Adrenal gland (tissue), 9 donors: ENCODE measurements at regions not wholly inside any gene's neighbourhood (a gene's known extent, or its start where the extent isn't known, plus 50 kb on each side); places are given as distances from the start of the nearest gene placed in this dataset.
A peak's percentile ranks its signal among the peaks of the same experiment; 100 is the strongest.
"Not testable (repeated sequence)": the region's sequence is repeated elsewhere in the genome, so short reads cannot be mapped to it uniquely, and the experiment has no call there.

Source experiments
- DNase-seq, 7 donors: peaks; one replicate each; pipeline ENCODE4 v3.0.0-alpha.2; 2019 to 2020
- H3K27ac ChIP-seq, 5 donors: fragments of 200-600 bp; sonication (generic) in 4 of 5; 1 replicate in 3 of 5; 2 replicates in 2 of 5; pipeline versions ENCODE4 v1.5.1 to v1.8.0; 2016 to 2020; ENCODE audit warnings: mild to moderate bottlenecking in 1 of 5
- H3K27me3 ChIP-seq: fragments of 200-600 bp; 2 replicates; pipeline ENCODE4 v1.8.0; 2021
- H3K36me3 ChIP-seq, 2 donors: fragments of 200-600 bp; replicated peaks in 1 of 2; 1 replicate in 1 of 2; 2 replicates in 1 of 2; pipeline versions ENCODE4 v1.5.1 to v1.8.0; 2018 to 2022
- H3K4me1 ChIP-seq, 2 donors: fragments of 200-600 bp; replicated peaks in 1 of 2; 1 replicate in 1 of 2; 2 replicates in 1 of 2; pipeline versions ENCODE4 v1.5.1 to v1.8.0; 2018 to 2021
- H3K4me3 ChIP-seq, 4 donors: fragments of 200-600 bp; sonication (generic) in 3 of 4; one replicate each; pipeline ENCODE4 v1.5.1; 2016 to 2018
- H3K9me3 ChIP-seq, 3 donors: fragments of 200-600 bp; sonication (generic) in 1 of 3; replicated peaks in 1 of 3; 1 replicate in 2 of 3; 2 replicates in 1 of 3; pipeline versions ENCODE4 v1.5.1 to v1.8.0; 2016 to 2021
- CTCF ChIP-seq, 6 experiments: fragments of 450-650 bp in 4 of 6; fragments of 200-600 bp in 2 of 6; sonication (generic) in 1 of 6; IDR thresholded peaks; 1 replicate in 5 of 6; 2 replicates in 1 of 6; pipeline versions ENCODE4 v1.5.1 to v1.8.0; 2016 to 2021; ENCODE audit warnings: antibody characterized with exemption in 6 of 6, mild to moderate bottlenecking in 2 of 6, moderate library complexity in 1 of 6
- POLR2A ChIP-seq, 2 donors: fragments of 450-650 bp; IDR thresholded peaks; one replicate each; pipeline ENCODE4 v1.6.1; 2017; ENCODE audit warnings: antibody characterized with exemption in 2 of 2, mild to moderate bottlenecking in 2 of 2, moderate library complexity in 1 of 2
- WGBS, 4 donors: extraction: QIAGEN DNeasy Blood & Tissue Kit in 2 of 4; methylation state at CpG; one replicate each; pipeline versions ENCODE4 v1.1.5 to v1.1.7; 2013 to 2017; 5-methylcytosine and 5-hydroxymethylcytosine counted together
- intact Hi-C, 2 donors: fragments of 100-400 bp; cut with DNase I; formaldehyde crosslinking; loops; one replicate each; pipeline versions ENCODE4 v1.14.1 to v1.15.0; 2022 to 2023
- donor health status: healthy with polysubstance abuse.
- donor health status: Bipolar disorder and iron deficiency.
- donor health status: DM: yes; HTN: yes; CAD: no.
- donor health status: DM: no; HTN: no; CAD: no.
- donor health status: DM: no; HTN: no; CAD: no.

GRCh38 chr3:197454014-197454413 lies 101.8 kb downstream of the BDH1 start:
- WGBS, 4 donors, result 50 to 58% (median 54%) methylated on average over 3 of the region's 3 CpGs

GRCh38 chr3:197450810-197451209 lies 105.0 kb downstream of the BDH1 start:
- Histone ChIP-seq H3K27me3 (no peaks in the 10 kb centered on the region), H3K4me1 (no peaks in the 10 kb centered on the region), H3K27ac (no peak overlapping the region), H3K36me3 (no peaks in the 10 kb centered on the region), H3K4me3 (no peak overlapping the region), H3K9me3 (no peaks in the 10 kb centered on the region)
- WGBS, 4 donors, result 81 to 86% (median 84%) methylated on average over 4 of the region's 4 CpGs
- DNase-seq, result no peak
- TF ChIP-seq POLR2A (IDR thresholded peaks at IDR 0.05) (no peak), CTCF (IDR thresholded peaks at IDR 0.05) (no peak)
- intact Hi-C loops, result no loop called here

More at GRCh38 chr3:197454014-197454413, 101.8 kb downstream of the BDH1 start:
- TF ChIP-seq POLR2A (IDR thresholded peaks at IDR 0.05) (no peak), CTCF (IDR thresholded peaks at IDR 0.05) (peak in 5 of 6 experiments; percentile 18 to 47 (median 29))
- H3K9me3 ChIP-seq, result no peaks in the 10 kb centered on the region
- H3K27me3 ChIP-seq, result no peaks in the 10 kb centered on the region
- H3K36me3 ChIP-seq, result no peaks in the 10 kb centered on the region
- H3K4me3 ChIP-seq, result no peak overlapping the region
- H3K4me1 ChIP-seq, result peaks cover 0 to 5% of the 10 kb centered on the region in 2 donors
- intact Hi-C loops, result no loop called here
- no peak overlapping the region for H3K27ac ChIP-seq
- peak in 1 of 7 donors; percentile 8 for DNase-seq

GRCh38 chr3:197450308-197450707 lies 105.5 kb downstream of the BDH1 start:
- H3K27me3 ChIP-seq, result no peaks in the 10 kb centered on the region
- H3K36me3 ChIP-seq, result no peaks in the 10 kb centered on the region
- no peak for DNase-seq
- H3K4me1 ChIP-seq, result no peaks in the 10 kb centered on the region
- WGBS, 4 donors, result 80 to 89% (median 87%) methylated on average over 2 of the region's 2 CpGs
- no peak overlapping the region for H3K4me3 ChIP-seq
- intact Hi-C loops, result no loop called here
- H3K27ac ChIP-seq, result no peak overlapping the region
- H3K9me3 ChIP-seq, result no peaks in the 10 kb centered on the region
- TF ChIP-seq POLR2A (IDR thresholded peaks at IDR 0.05) (no peak), CTCF (IDR thresholded peaks at IDR 0.05) (no peak)

- WGBS, 4 donors, result 91 to 100% (median 96%) methylated on average over 3 of the region's 3 CpGs
- H3K27ac ChIP-seq, H3K27me3 ChIP-seq, H3K9me3 ChIP-seq, H3K36me3 ChIP-seq, H3K4me3 ChIP-seq, intact Hi-C loops, H3K4me1 ChIP-seq, DNase-seq: not testable (repeated sequence)
Observed at GRCh38 chr3:197449181-197449580, 106.6 kb downstream of the BDH1 start.

- H3K4me1 ChIP-seq, H3K4me3 ChIP-seq, intact Hi-C loops, H3K27ac ChIP-seq, H3K9me3 ChIP-seq, H3K36me3 ChIP-seq, H3K27me3 ChIP-seq: not testable (repeated sequence)
- WGBS, 4 donors, result 72 to 95% (median 83%) methylated on average over 4 to 6 of the region's 6 CpGs
- peak in 1 of 7 donors; percentile 17 for DNase-seq
Observed at GRCh38 chr3:197447781-197448180, 108.0 kb downstream of the BDH1 start.
